ENCODE measurements at regions not wholly inside any gene's neighbourhood (a gene's known extent, or its start where the extent isn't known, plus 50 kb on each side); places are given as distances from the start of the nearest gene placed in this dataset.

DNA sequence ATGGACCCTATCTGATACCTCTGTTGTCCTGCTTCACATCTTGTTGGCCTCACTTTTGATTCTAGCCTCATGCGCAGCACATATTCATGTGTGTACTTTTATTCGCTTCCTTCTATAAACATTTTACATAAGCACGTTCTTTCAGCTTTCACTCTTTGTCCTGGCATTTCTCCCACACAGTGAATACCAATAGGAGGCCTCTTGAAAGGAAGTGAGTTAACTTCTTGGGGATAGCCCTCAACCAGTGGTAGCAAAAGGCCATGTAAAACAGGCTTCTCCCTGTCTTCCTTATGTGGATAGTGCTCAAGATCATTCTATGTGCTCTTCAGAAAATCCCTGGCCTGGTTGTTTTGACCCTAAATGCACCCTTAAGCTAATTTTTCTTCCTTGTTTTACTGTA is 633.9 kb upstream of the MBL2 start:
- ATAC-seq, result no peak
- 10 to 38% methylated on average over 3 of the region's 3 CpGs for WGBS, 2 donors (ENCODE audit: low coverage in 1 of 2)
- no peaks in the 10 kb centered on the region for H3K9me3 ChIP-seq
- H3K36me3 ChIP-seq, result no peaks in the 10 kb centered on the region
- H3K4me1 ChIP-seq, result no peaks in the 10 kb centered on the region
- H3K4me3 ChIP-seq, result no peak overlapping the region
- TF ChIP-seq, protein P1, sequence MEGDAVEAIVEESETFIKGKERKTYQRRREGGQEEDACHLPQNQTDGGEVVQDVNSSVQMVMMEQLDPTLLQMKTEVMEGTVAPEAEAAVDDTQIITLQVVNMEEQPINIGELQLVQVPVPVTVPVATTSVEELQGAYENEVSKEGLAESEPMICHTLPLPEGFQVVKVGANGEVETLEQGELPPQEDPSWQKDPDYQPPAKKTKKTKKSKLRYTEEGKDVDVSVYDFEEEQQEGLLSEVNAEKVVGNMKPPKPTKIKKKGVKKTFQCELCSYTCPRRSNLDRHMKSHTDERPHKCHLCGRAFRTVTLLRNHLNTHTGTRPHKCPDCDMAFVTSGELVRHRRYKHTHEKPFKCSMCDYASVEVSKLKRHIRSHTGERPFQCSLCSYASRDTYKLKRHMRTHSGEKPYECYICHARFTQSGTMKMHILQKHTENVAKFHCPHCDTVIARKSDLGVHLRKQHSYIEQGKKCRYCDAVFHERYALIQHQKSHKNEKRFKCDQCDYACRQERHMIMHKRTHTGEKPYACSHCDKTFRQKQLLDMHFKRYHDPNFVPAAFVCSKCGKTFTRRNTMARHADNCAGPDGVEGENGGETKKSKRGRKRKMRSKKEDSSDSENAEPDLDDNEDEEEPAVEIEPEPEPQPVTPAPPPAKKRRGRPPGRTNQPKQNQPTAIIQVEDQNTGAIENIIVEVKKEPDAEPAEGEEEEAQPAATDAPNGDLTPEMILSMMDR (IDR thresholded peaks at IDR 0.05), result no peak
- no peak for TF ChIP-seq POLR2AphosphoS5 (IDR thresholded peaks at IDR 0.05)
- no peak for TF ChIP-seq POLR2A (IDR thresholded peaks at IDR 0.05)
- TF ChIP-seq EP300 (IDR thresholded peaks at IDR 0.05), result no peak
- H3K27ac ChIP-seq, result no peak overlapping the region
- no peaks in the 10 kb centered on the region for H3K27me3 ChIP-seq

DNA sequence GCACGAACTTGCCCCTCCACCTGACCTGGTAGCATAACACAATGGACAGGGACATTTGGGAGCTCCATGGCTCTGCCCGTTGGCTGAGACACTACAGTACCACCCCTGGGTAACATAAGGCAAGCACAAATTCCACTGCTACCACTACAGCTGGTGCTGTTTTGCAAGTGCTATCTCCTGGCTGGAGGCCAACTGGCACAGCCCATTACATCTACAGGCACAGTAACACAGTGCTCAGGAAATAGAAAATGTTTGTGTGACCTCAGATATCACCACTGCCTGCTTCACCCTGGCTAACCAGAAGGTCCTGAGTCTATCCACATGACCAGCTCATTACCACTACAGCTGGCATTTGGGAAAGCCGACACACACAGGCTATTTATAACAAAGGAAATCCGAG is 631.1 kb upstream of the MBL2 start:
- no peaks in the 10 kb centered on the region for H3K36me3 ChIP-seq
- no peaks in the 10 kb centered on the region for H3K27me3 ChIP-seq
- H3K9me3 ChIP-seq, result no peaks in the 10 kb centered on the region
- no peaks in the 10 kb centered on the region for H3K4me1 ChIP-seq
- 0% methylated on average over 2 of the region's 4 CpGs; no CpG with 5 or more reads in 1 of the 2 donors for WGBS, 2 donors (ENCODE audit: low coverage in 1 of 2)
- peak; percentile 68 for ATAC-seq
- TF ChIP-seq POLR2AphosphoS5 (IDR thresholded peaks at IDR 0.05) (no peak), POLR2A (IDR thresholded peaks at IDR 0.05) (no peak)
- H3K4me3 ChIP-seq, result no peak overlapping the region
- H3K27ac ChIP-seq, result no peak overlapping the region

DNA sequence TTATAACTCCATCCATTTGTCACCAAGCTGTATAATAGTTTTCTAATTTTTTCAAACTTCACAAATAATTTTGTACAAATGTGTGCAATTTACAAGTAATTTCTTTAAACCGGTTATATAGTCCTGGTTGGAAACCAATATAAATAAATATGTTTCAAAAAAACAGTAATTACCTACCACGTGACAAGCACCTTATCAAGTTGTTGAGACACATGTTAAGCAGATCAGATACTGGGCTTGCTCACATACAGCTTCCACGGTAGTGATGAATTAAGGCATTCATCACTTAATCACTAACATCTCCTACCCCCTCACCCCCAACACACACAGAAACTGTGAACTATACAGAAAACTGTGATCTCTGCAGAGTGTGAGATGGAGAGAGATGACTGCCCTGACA is 630.0 kb upstream of the MBL2 start:
- no peak for TF ChIP-seq POLR2A (IDR thresholded peaks at IDR 0.05)
- TF ChIP-seq POLR2AphosphoS5 (IDR thresholded peaks at IDR 0.05), result no peak
- TF ChIP-seq EP300 (IDR thresholded peaks at IDR 0.05), result no peak
- TF ChIP-seq, protein P1 (IDR thresholded peaks at IDR 0.05), result no peak

DNA sequence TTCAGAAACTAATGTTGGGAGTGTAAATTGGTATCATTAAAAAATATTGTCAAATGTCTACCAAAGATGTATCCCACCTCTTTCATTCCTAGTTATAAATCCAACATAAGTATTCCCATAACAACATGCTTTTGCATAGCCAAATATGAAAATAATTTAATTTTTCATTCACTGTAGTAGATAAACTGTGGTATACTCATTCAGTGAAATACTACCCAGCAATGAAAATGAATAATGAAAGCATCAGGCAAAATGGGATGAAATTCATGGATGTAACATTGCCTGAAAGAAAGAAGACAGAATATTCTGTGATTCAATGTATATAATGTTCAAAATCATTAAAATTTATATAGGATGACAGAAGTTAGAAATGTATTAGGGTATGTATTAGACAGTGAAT is 629.0 kb upstream of the MBL2 start:
- Histone ChIP-seq H3K4me3 (no peak overlapping the region), H3K27ac (no peak overlapping the region), H3K27me3 (no peaks in the 10 kb centered on the region), H3K4me1 (no peaks in the 10 kb centered on the region), H3K9me3 (no peaks in the 10 kb centered on the region), H3K36me3 (no peaks in the 10 kb centered on the region)
- no peak for TF ChIP-seq EP300 (IDR thresholded peaks at IDR 0.05)
- TF ChIP-seq POLR2A (IDR thresholded peaks at IDR 0.05), result no peak
- ATAC-seq, result no peak

More for the DNA sequence above, 630.0 kb upstream of the MBL2 start:
- no peaks in the 10 kb centered on the region for H3K36me3 ChIP-seq
- no peaks in the 10 kb centered on the region for H3K4me1 ChIP-seq
- no peak for ATAC-seq
- no peaks in the 10 kb centered on the region for H3K27me3 ChIP-seq
- no peak overlapping the region for H3K4me3 ChIP-seq
- H3K27ac ChIP-seq, result no peak overlapping the region
- no peaks in the 10 kb centered on the region for H3K9me3 ChIP-seq
- 63 to 77% methylated on average over 3 of the region's 3 CpGs for WGBS, 2 donors (ENCODE audit: low coverage in 1 of 2)

DNA sequence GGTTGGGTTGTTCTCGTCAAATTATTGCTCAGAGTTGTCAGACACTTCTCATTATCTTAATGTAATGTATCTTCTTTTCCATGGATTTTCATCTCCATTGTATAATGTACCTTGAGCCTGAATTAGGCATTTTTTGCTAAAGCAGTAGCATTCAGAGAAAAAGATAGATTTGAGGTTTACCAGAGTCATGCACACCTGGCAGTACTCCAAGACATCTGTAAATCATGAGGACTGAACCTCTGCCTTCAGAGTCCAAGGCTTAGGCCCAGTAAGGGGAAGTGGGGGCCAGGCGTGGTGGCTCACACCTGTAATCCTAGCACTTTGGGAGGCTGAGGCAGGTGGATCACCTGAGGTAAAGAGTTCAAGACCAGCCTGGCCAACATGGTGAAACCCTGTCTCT is 624.3 kb upstream of the MBL2 start:
- no peak for TF ChIP-seq POLR2A (IDR thresholded peaks at IDR 0.05)
- no peak for TF ChIP-seq POLR2AphosphoS5 (IDR thresholded peaks at IDR 0.05)
- TF ChIP-seq, protein P1 (IDR thresholded peaks at IDR 0.05), result no peak
- TF ChIP-seq EP300 (IDR thresholded peaks at IDR 0.05), result no peak
- Histone ChIP-seq H3K9me3 (peaks cover 0 to 13% (median 0%) of the 10 kb centered on the region in 3 donors), H3K27me3 (no peaks in the 10 kb centered on the region), H3K27ac (no peak overlapping the region), H3K4me1 (no peaks in the 10 kb centered on the region), H3K36me3 (no peaks in the 10 kb centered on the region), H3K4me3 (no peak overlapping the region)
- WGBS, 2 donors (ENCODE audit: low coverage in 1 of 2), result 82 to 90% methylated on average over 1 to 2 of the region's 2 CpGs
- no peak for ATAC-seq

DNA sequence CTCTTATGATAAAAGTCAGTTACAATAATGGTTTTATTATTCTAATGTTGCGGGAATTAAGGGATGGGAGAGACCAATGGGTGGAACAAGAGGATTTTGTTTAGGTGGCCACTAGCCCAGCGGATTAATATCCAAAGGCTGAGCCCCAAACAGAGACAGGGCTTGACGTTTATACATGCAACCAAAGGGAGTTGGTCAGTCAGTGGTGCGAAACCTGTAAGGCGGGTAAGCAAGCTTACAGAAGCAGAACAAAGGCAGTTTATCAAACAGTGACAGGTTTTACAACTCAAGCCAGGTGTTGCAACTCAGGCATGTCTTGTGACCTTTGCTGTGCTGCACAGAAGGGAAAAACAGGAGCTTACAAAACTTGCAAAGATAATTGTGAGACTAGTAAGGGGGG is 622.9 kb upstream of the MBL2 start:
- no peak overlapping the region for H3K27ac ChIP-seq
- no peak for ATAC-seq
- no peaks in the 10 kb centered on the region for H3K36me3 ChIP-seq
- H3K4me3 ChIP-seq, result no peak overlapping the region
- 87 to 96% methylated on average over 5 of the region's 5 CpGs for WGBS, 2 donors (ENCODE audit: low coverage in 1 of 2)
- H3K4me1 ChIP-seq, result no peaks in the 10 kb centered on the region
- TF ChIP-seq POLR2A (IDR thresholded peaks at IDR 0.05), result no peak
- no peak for TF ChIP-seq POLR2AphosphoS5 (IDR thresholded peaks at IDR 0.05)
- TF ChIP-seq, protein P1 (IDR thresholded peaks at IDR 0.05), result no peak
- no peak for TF ChIP-seq EP300 (IDR thresholded peaks at IDR 0.05)
- H3K27me3 ChIP-seq, result no peaks in the 10 kb centered on the region
- H3K9me3 ChIP-seq, result peaks cover 0 to 13% (median 0%) of the 10 kb centered on the region in 3 donors

Data from gastroesophageal sphincter (tissue), 4 donors.